NCI-H2107 treated with DMSO at 0.1 percent for 48 hours (cell line): ENCODE measurements at regions not wholly inside any gene's neighbourhood (a gene's known extent, or its start where the extent isn't known, plus 50 kb on each side); places are given as distances from the start of the nearest gene placed in this dataset.

Source experiments
- DNase-seq: peaks from one replicate; lab custom pipeline; 2025; ENCODE audit not compliant: unreplicated experiment; lab: John Stamatoyannopoulos, UW

GRCh38 chr9:87148331-87149104 is 201.2 kb upstream of the GAS1 start:
- DNase-seq, result no peak

- no peak for DNase-seq
Measured at GRCh38 chr9:87149799-87150198, 202.5 kb upstream of the GAS1 start.

- DNase-seq, result no peak
Measured at GRCh38 chr9:87152256-87152655, 204.9 kb upstream of the GAS1 start.

- no peak for DNase-seq
Measured at GRCh38 chr9:87156247-87156646, 208.9 kb upstream of the GAS1 start.

- no peak for DNase-seq
Measured at GRCh38 chr9:87157366-87158031, 210.2 kb upstream of the GAS1 start.

GRCh38 chr9:87158765-87159164 is 211.5 kb upstream of the GAS1 start:
- no peak for DNase-seq

- DNase-seq, result no peak
Measured at GRCh38 chr9:87160148-87161102, 213.1 kb upstream of the GAS1 start.

GRCh38 chr9:87167161-87167560 is 219.9 kb upstream of the GAS1 start:
- no peak for DNase-seq

- no peak for DNase-seq
Measured at GRCh38 chr9:87167582-87167981, 220.3 kb upstream of the GAS1 start.

- no peak for DNase-seq
Measured at GRCh38 chr9:87178302-87178701, 231.0 kb upstream of the GAS1 start.

GRCh38 chr9:87179553-87180340 is 232.4 kb upstream of the GAS1 start:
- no peak for DNase-seq

- no peak for DNase-seq
Measured at GRCh38 chr9:87180361-87180760, 233.1 kb upstream of the GAS1 start.

- DNase-seq, result no peak
Measured at GRCh38 chr9:87180841-87181240, 233.5 kb upstream of the GAS1 start.

- no peak for DNase-seq
Measured at GRCh38 chr9:87181670-87182069, 234.4 kb upstream of the GAS1 start.

GRCh38 chr9:87184956-87185642 is 237.8 kb upstream of the GAS1 start:
- DNase-seq, result no peak

- no peak for DNase-seq
Measured at GRCh38 chr9:87187656-87188055, 240.3 kb upstream of the GAS1 start.

- no peak for DNase-seq
Measured at GRCh38 chr9:87189006-87189405, 241.7 kb upstream of the GAS1 start.

- DNase-seq, result no peak
Measured at GRCh38 chr9:87193151-87193550, 245.8 kb upstream of the GAS1 start.

GRCh38 chr9:87193925-87194868 is 246.9 kb upstream of the GAS1 start:
- DNase-seq, result no peak
